ENCODE measurements at regions not wholly inside any gene's neighbourhood (a gene's known extent, or its start where the extent isn't known, plus 50 kb on each side); places are given as distances from the start of the nearest gene placed in this dataset.

GRCh38 chr13:38180670-38181069 is 169.0 kb upstream of the UFM1 start:
- no peak for TF ChIP-seq CTCF (IDR thresholded peaks at IDR 0.05)
- no peak for TF ChIP-seq POLR2AphosphoS5 (IDR thresholded peaks at IDR 0.05)
